Cardiac muscle cell (in vitro differentiated cells and primary cell): ENCODE measurements at regions not wholly inside any gene's neighbourhood (a gene's known extent, or its start where the extent isn't known, plus 50 kb on each side); places are given as distances from the start of the nearest gene placed in this dataset.
"Not testable (repeated sequence)": the region's sequence is repeated elsewhere in the genome, so short reads cannot be mapped to it uniquely, and the experiment has no call there.

Source experiments
- DNase-seq, 2 donors: peaks; one replicate each; pipeline versions ENCODE4 v3.0.0 to v3.0.0-alpha.2; 2010 to 2017; ENCODE audit warnings: low read depth in 1 of 2, low spot score in 1 of 2
- H3K27ac ChIP-seq: fragments of 200-600 bp; sonication (generic); 2 replicates; pipeline ENCODE4 v1.5.1; 2016
- H3K27me3 ChIP-seq: fragments of 200-600 bp; sonication (generic); 2 replicates; pipeline ENCODE4 v1.6.0; 2016; ENCODE audit warnings: control low read depth
- H3K36me3 ChIP-seq: fragments of 200-600 bp; sonication (generic); 2 replicates; pipeline ENCODE4 v1.5.1; 2016; ENCODE audit warnings: control low read depth
- H3K4me1 ChIP-seq: fragments of 200-600 bp; sonication (generic); 2 replicates; pipeline ENCODE4 v1.8.1; 2017; ENCODE audit warnings: low read depth, mild to moderate bottlenecking, mixed run types
- H3K4me3 ChIP-seq: fragments of 200-600 bp; sonication (generic); 2 replicates; pipeline ENCODE4 v1.5.1; 2016; ENCODE audit warnings: mild to moderate bottlenecking
- H3K9me3 ChIP-seq: fragments of 200-600 bp; sonication (generic); 2 replicates; pipeline ENCODE4 v1.5.1; 2017; ENCODE audit warnings: low read depth, mild to moderate bottlenecking, control low read depth
- CTCF ChIP-seq: IDR thresholded peaks from 2 replicates; pipeline ENCODE4 v1.5.1; 2012; ENCODE audit warnings: low read depth, mild to moderate bottlenecking, low read length

GRCh38 chr12:124375141-124375788 is 80.4 kb downstream of the RFLNA start:
- Histone ChIP-seq H3K27ac (no peak overlapping the region), H3K9me3 (no peaks in the 10 kb centered on the region), H3K36me3 (peaks cover 8% of the 10 kb centered on the region), H3K27me3 (no peaks in the 10 kb centered on the region), H3K4me3 (no peak overlapping the region), H3K4me1 (no peaks in the 10 kb centered on the region)
- DNase-seq, result no peak
- no peak for TF ChIP-seq CTCF

GRCh38 chr12:124374567-124374966 is 79.7 kb downstream of the RFLNA start:
- peaks cover 8% of the 10 kb centered on the region for H3K36me3 ChIP-seq
- H3K27me3 ChIP-seq, result no peaks in the 10 kb centered on the region
- no peaks in the 10 kb centered on the region for H3K4me1 ChIP-seq
- H3K27ac ChIP-seq, result no peak overlapping the region
- H3K4me3 ChIP-seq, result no peak overlapping the region
- no peak for TF ChIP-seq CTCF
- H3K9me3 ChIP-seq, result no peaks in the 10 kb centered on the region
- DNase-seq, result no peak

- H3K27me3 ChIP-seq, result no peaks in the 10 kb centered on the region
- H3K27ac ChIP-seq, result no peak overlapping the region
- H3K4me3 ChIP-seq, result no peak overlapping the region
- no peak for DNase-seq
- no peaks in the 10 kb centered on the region for H3K9me3 ChIP-seq
- TF ChIP-seq CTCF, result no peak
- H3K36me3 ChIP-seq, result peaks cover 8% of the 10 kb centered on the region
- H3K4me1 ChIP-seq, result no peaks in the 10 kb centered on the region
These were observed 79.3 kb downstream of the RFLNA start for GRCh38 chr12:124374147-124374546.

- H3K36me3 ChIP-seq, DNase-seq, H3K4me3 ChIP-seq, H3K9me3 ChIP-seq, H3K4me1 ChIP-seq, H3K27me3 ChIP-seq, H3K27ac ChIP-seq: not testable (repeated sequence)
These were observed 78.8 kb downstream of the RFLNA start for GRCh38 chr12:124373701-124374100.

GRCh38 chr12:124372831-124373230 is 77.9 kb downstream of the RFLNA start:
- Histone ChIP-seq H3K36me3 (peaks cover 8% of the 10 kb centered on the region), H3K27me3 (no peaks in the 10 kb centered on the region), H3K4me3 (no peak overlapping the region), H3K9me3 (no peaks in the 10 kb centered on the region), H3K4me1 (no peaks in the 10 kb centered on the region), H3K27ac (no peak overlapping the region)
- no peak for DNase-seq
- TF ChIP-seq CTCF, result no peak

- H3K4me1 ChIP-seq, result no peaks in the 10 kb centered on the region
- no peak for DNase-seq
- no peak overlapping the region for H3K27ac ChIP-seq
- H3K4me3 ChIP-seq, result no peak overlapping the region
- no peaks in the 10 kb centered on the region for H3K9me3 ChIP-seq
- H3K27me3 ChIP-seq, result no peaks in the 10 kb centered on the region
- H3K36me3 ChIP-seq, result peaks cover 8% of the 10 kb centered on the region
- no peak for TF ChIP-seq CTCF
These were observed 77.2 kb downstream of the RFLNA start for GRCh38 chr12:124371970-124372555.
